ENCODE measurements at regions not wholly inside any gene's neighbourhood (a gene's known extent, or its start where the extent isn't known, plus 50 kb on each side); places are given as distances from the start of the nearest gene placed in this dataset.

DNA sequence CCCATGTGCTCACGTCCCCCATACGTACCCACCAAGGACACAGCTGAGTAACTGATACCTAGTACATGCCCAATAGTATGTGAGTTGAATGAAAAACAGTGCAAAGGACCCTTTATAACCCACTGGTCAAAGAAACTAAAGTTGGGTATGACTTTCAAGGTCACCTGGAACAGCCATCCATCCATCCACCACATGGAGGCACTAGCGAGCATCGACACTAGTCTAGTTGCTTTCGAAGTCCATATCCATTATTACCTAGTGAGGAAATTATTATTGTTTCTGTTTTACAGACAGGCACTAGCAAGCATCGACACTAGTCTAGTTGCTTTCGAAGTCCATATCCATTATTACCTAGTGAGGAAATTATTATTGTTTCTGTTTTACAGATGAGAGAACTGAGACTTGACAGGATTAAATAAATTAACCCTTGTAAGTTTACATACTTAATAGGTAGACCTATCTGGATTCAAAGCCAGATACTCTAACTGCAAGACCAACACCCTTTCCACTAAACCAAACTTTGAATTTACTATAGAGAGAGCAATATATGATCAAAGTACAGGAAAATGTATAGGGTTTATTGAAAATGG lies 233.7 kb downstream of the METTL4 start:
- TF ChIP-seq GATA2 (IDR thresholded peaks at IDR 0.05; ENCODE audit: low read depth, low read length) = no peak
- no peak for TF ChIP-seq GATA3 (IDR thresholded peaks at IDR 0.05; ENCODE audit: low read depth, low read length)
